Cardiac fibroblast (primary cell): ENCODE measurements at regions not wholly inside any gene's neighbourhood (a gene's known extent, or its start where the extent isn't known, plus 50 kb on each side); places are given as distances from the start of the nearest gene placed in this dataset.

ENCODE experiments used
- DNase-seq, 2 donors: peaks; one replicate each; pipeline versions ENCODE4 v3.0.0 to v3.0.0-alpha.2; 2010; ENCODE audit warnings: low read depth in 2 of 2
- H3K4me3 ChIP-seq, 2 donors: replicated peaks in 1 of 2; 1 replicate in 1 of 2; 2 replicates in 1 of 2; pipeline ENCODE4 v1.5.1; 2011; ENCODE audit warnings: low read depth in 2 of 2, low read length in 2 of 2, mild to moderate bottlenecking in 2 of 2, moderate library complexity in 1 of 2
- CTCF ChIP-seq: IDR thresholded peaks from one replicate; pipeline ENCODE4 v1.5.1; 2011; ENCODE audit warnings: low read depth, mild to moderate bottlenecking, low read length, inconsistent platforms

GRCh38 chr2:134770702-134771101 is 51.9 kb upstream of the TMEM163 start:
- no peak overlapping the region for H3K4me3 ChIP-seq
- no peak for DNase-seq
- TF ChIP-seq CTCF = no peak

GRCh38 chr2:134771313-134771801 is 52.6 kb upstream of the TMEM163 start:
- no peak overlapping the region for H3K4me3 ChIP-seq
- TF ChIP-seq CTCF = no peak
- no peak for DNase-seq

- TF ChIP-seq CTCF = no peak
- no peak for DNase-seq
- H3K4me3 ChIP-seq = no peak overlapping the region
Measured at GRCh38 chr2:134772493-134773169, 53.8 kb upstream of the TMEM163 start.

- DNase-seq = peak in 1 of 2 donors; percentile 27
- no peak overlapping the region for H3K4me3 ChIP-seq
- no peak for TF ChIP-seq CTCF
Measured at GRCh38 chr2:134773335-134773734, 54.5 kb upstream of the TMEM163 start.

- peak; percentile 22 to 33 for DNase-seq
- H3K4me3 ChIP-seq = no peak overlapping the region
- no peak for TF ChIP-seq CTCF
Measured at GRCh38 chr2:134773759-134774742, 55.3 kb upstream of the TMEM163 start.

- DNase-seq = peak; percentile 12 to 23
- TF ChIP-seq CTCF = no peak
- no peak overlapping the region for H3K4me3 ChIP-seq
Measured at GRCh38 chr2:134774786-134775641, 56.2 kb upstream of the TMEM163 start.
